CD4-positive, CD25-positive, alpha-beta regulatory T cell (primary cell): ENCODE measurements at regions not wholly inside any gene's neighbourhood (a gene's known extent, or its start where the extent isn't known, plus 50 kb on each side); places are given as distances from the start of the nearest gene placed in this dataset.

Source experiments
- ATAC-seq, 2 donors: fragments of 150-1000 bp; cut with Tn5 transposase; one replicate each; pipeline ENCODE4 v1.10.0; 2021; ENCODE audit warnings: low read depth in 2 of 2, moderate number of reproducible peaks in 2 of 2, moderate library complexity in 1 of 2
- DNase-seq, 3 donors: peaks; one replicate each; pipeline versions ENCODE4 v3.0.0 to v3.0.0-alpha.2; 2012 to 2022; ENCODE audit warnings: mixed read lengths in 1 of 3
- H3K27ac ChIP-seq: one replicate; pipeline ENCODE4 v1.7.0; 2013; ENCODE audit warnings: mild to moderate bottlenecking, low read length; ENCODE audit not compliant: insufficient read depth, poor library complexity, severe bottlenecking
- H3K27me3 ChIP-seq: one replicate; pipeline ENCODE4 v1.7.0; 2013; ENCODE audit warnings: low read length; ENCODE audit not compliant: control insufficient read depth, insufficient read depth
- H3K36me3 ChIP-seq: one replicate; pipeline ENCODE4 v1.7.0; 2013; ENCODE audit warnings: mild to moderate bottlenecking, low read length, moderate library complexity; ENCODE audit not compliant: control insufficient read depth, insufficient read depth
- H3K4me1 ChIP-seq: 2 replicates; pipeline ENCODE4 v1.7.0; 2013; ENCODE audit warnings: mild to moderate bottlenecking, low read length; ENCODE audit not compliant: insufficient read depth, control insufficient read depth, poor library complexity, severe bottlenecking
- H3K4me3 ChIP-seq: one replicate; pipeline ENCODE4 v1.7.0; 2013; ENCODE audit warnings: low read depth, mild to moderate bottlenecking, low read length, moderate library complexity
- H3K9me3 ChIP-seq, 2 experiments: 1 replicate in 1 of 2; 2 replicates in 1 of 2; pipeline ENCODE4 v1.7.0; 2013; ENCODE audit warnings: low read length in 2 of 2, mild to moderate bottlenecking in 1 of 2, moderate library complexity in 1 of 2; ENCODE audit not compliant: control insufficient read depth in 2 of 2
- H3K27ac Mint-ChIP-seq, 3 donors: one replicate each; pipeline ENCODE4 v1.8.0; 2020 to 2022; ENCODE audit warnings: mild to moderate bottlenecking in 3 of 3, mixed read lengths in 3 of 3, moderate library complexity in 2 of 3
- H3K27me3 Mint-ChIP-seq: one replicate; pipeline ENCODE4 v1.8.0; 2022; ENCODE audit warnings: mild to moderate bottlenecking, mixed read lengths
- H3K36me3 Mint-ChIP-seq: one replicate; pipeline ENCODE4 v1.8.0; 2020; ENCODE audit warnings: mixed read lengths
- H3K4me1 Mint-ChIP-seq, 4 donors: one replicate each; pipeline ENCODE4 v1.8.0; 2020 to 2022; ENCODE audit warnings: mixed read lengths in 4 of 4, mild to moderate bottlenecking in 1 of 4
- H3K4me3 Mint-ChIP-seq, 4 donors: one replicate each; pipeline ENCODE4 v1.8.0; 2020 to 2022; ENCODE audit warnings: mild to moderate bottlenecking in 4 of 4, mixed read lengths in 4 of 4, moderate library complexity in 3 of 4
- H3K9me3 Mint-ChIP-seq, 7 donors: one replicate each; pipeline ENCODE4 v1.8.0; 2020 to 2022; ENCODE audit warnings: mixed read lengths in 7 of 7, mild to moderate bottlenecking in 3 of 7, moderate library complexity in 2 of 7

GRCh38 chr2:71826826-71827523 lies 320.7 kb downstream of the CYP26B1 start:
- H3K36me3 Mint-ChIP-seq: no peaks in the 10 kb centered on the region
- Histone ChIP-seq H3K36me3 (no peaks in the 10 kb centered on the region), H3K27ac (no peak overlapping the region), H3K9me3 (no peaks in the 10 kb centered on the region), H3K4me3 (no peak overlapping the region), H3K27me3 (peaks cover 2% of the 10 kb centered on the region), H3K4me1 (no peaks in the 10 kb centered on the region)
- peaks cover 18% of the 10 kb centered on the region for H3K27me3 Mint-ChIP-seq
- H3K4me1 Mint-ChIP-seq: no peaks in the 10 kb centered on the region
- ATAC-seq (no peak), DNase-seq (no peak)
- H3K4me3 Mint-ChIP-seq: no peak overlapping the region
- H3K9me3 Mint-ChIP-seq: peaks cover 0 to 2% (median 0%) of the 10 kb centered on the region in 7 donors
- no peak overlapping the region for H3K27ac Mint-ChIP-seq

GRCh38 chr2:71826299-71826698 lies 321.4 kb downstream of the CYP26B1 start:
- H3K36me3 ChIP-seq: no peaks in the 10 kb centered on the region
- ATAC-seq: no peak
- Mint-ChIP-seq H3K36me3 (no peaks in the 10 kb centered on the region), H3K4me3 (no peak overlapping the region), H3K9me3 (peaks cover 0 to 2% (median 0%) of the 10 kb centered on the region in 7 donors), H3K4me1 (no peaks in the 10 kb centered on the region), H3K27ac (no peak overlapping the region), H3K27me3 (peaks cover 18% of the 10 kb centered on the region)
- H3K4me1 ChIP-seq: no peaks in the 10 kb centered on the region
- DNase-seq: no peak
- H3K27ac ChIP-seq: no peak overlapping the region
- no peak overlapping the region for H3K4me3 ChIP-seq
- no peaks in the 10 kb centered on the region for H3K9me3 ChIP-seq
- peaks cover 2% of the 10 kb centered on the region for H3K27me3 ChIP-seq

GRCh38 chr2:71824436-71824835 lies 323.2 kb downstream of the CYP26B1 start:
- Mint-ChIP-seq H3K36me3 (no peaks in the 10 kb centered on the region), H3K9me3 (peaks cover 0 to 2% (median 0%) of the 10 kb centered on the region in 7 donors), H3K27me3 (peaks cover 10% of the 10 kb centered on the region), H3K4me1 (no peaks in the 10 kb centered on the region), H3K4me3 (no peak overlapping the region), H3K27ac (no peak overlapping the region)
- ATAC-seq: no peak
- Histone ChIP-seq H3K36me3 (no peaks in the 10 kb centered on the region), H3K27me3 (peaks cover 2% of the 10 kb centered on the region), H3K27ac (no peak overlapping the region), H3K4me1 (no peaks in the 10 kb centered on the region), H3K4me3 (no peak overlapping the region), H3K9me3 (no peaks in the 10 kb centered on the region)
- DNase-seq: no peak

- no peaks in the 10 kb centered on the region for H3K4me1 Mint-ChIP-seq
- no peak for ATAC-seq
- no peak overlapping the region for H3K27ac ChIP-seq
These were observed 324.1 kb downstream of the CYP26B1 start for GRCh38 chr2:71823526-71823925.

GRCh38 chr2:71822463-71822862 lies 325.2 kb downstream of the CYP26B1 start:
- no peak overlapping the region for H3K27ac Mint-ChIP-seq

More at GRCh38 chr2:71823526-71823925, 324.1 kb downstream of the CYP26B1 start:
- Histone ChIP-seq H3K4me1 (no peaks in the 10 kb centered on the region), H3K36me3 (no peaks in the 10 kb centered on the region), H3K4me3 (no peak overlapping the region), H3K9me3 (no peaks in the 10 kb centered on the region), H3K27me3 (peaks cover 2% of the 10 kb centered on the region)
- no peak overlapping the region for H3K4me3 Mint-ChIP-seq
- H3K27ac Mint-ChIP-seq: no peak overlapping the region
- peaks cover 0 to 2% (median 0%) of the 10 kb centered on the region in 7 donors for H3K9me3 Mint-ChIP-seq
- DNase-seq: no peak
- H3K36me3 Mint-ChIP-seq: no peaks in the 10 kb centered on the region
- peaks cover 10% of the 10 kb centered on the region for H3K27me3 Mint-ChIP-seq

GRCh38 chr2:71821856-71822255 lies 325.8 kb downstream of the CYP26B1 start:
- Mint-ChIP-seq H3K27ac (no peak overlapping the region), H3K4me3 (no peak overlapping the region), H3K27me3 (peaks cover 10% of the 10 kb centered on the region), H3K9me3 (peaks cover 0 to 2% (median 0%) of the 10 kb centered on the region in 7 donors), H3K4me1 (no peaks in the 10 kb centered on the region), H3K36me3 (no peaks in the 10 kb centered on the region)
- Histone ChIP-seq H3K36me3 (no peaks in the 10 kb centered on the region), H3K9me3 (no peaks in the 10 kb centered on the region), H3K27ac (no peak overlapping the region), H3K4me1 (no peaks in the 10 kb centered on the region), H3K4me3 (no peak overlapping the region), H3K27me3 (peaks cover 2% of the 10 kb centered on the region)
- ATAC-seq (no peak), DNase-seq (no peak)

More at GRCh38 chr2:71822463-71822862, 325.2 kb downstream of the CYP26B1 start:
- ATAC-seq (no peak), DNase-seq (no peak)
- no peaks in the 10 kb centered on the region for H3K36me3 Mint-ChIP-seq
- peaks cover 2% of the 10 kb centered on the region for H3K27me3 ChIP-seq
- no peaks in the 10 kb centered on the region for H3K4me1 Mint-ChIP-seq
- no peaks in the 10 kb centered on the region for H3K36me3 ChIP-seq
- no peaks in the 10 kb centered on the region for H3K9me3 ChIP-seq
- H3K4me3 ChIP-seq: no peak overlapping the region
- H3K27ac ChIP-seq: no peak overlapping the region
- H3K27me3 Mint-ChIP-seq: peaks cover 10% of the 10 kb centered on the region
- no peaks in the 10 kb centered on the region for H3K4me1 ChIP-seq
- H3K4me3 Mint-ChIP-seq: no peak overlapping the region
- peaks cover 0 to 2% (median 0%) of the 10 kb centered on the region in 7 donors for H3K9me3 Mint-ChIP-seq

GRCh38 chr2:71816815-71817214 lies 330.8 kb downstream of the CYP26B1 start:
- no peak overlapping the region for H3K27ac ChIP-seq
- H3K4me1 ChIP-seq: no peaks in the 10 kb centered on the region
- ATAC-seq (no peak), DNase-seq (no peak)
- no peaks in the 10 kb centered on the region for H3K9me3 ChIP-seq
- H3K4me3 ChIP-seq: no peak overlapping the region
- no peaks in the 10 kb centered on the region for H3K27me3 ChIP-seq
- Mint-ChIP-seq H3K4me1 (no peaks in the 10 kb centered on the region), H3K9me3 (peaks cover 0 to 4% (median 0%) of the 10 kb centered on the region in 7 donors), H3K27ac (no peak overlapping the region), H3K36me3 (no peaks in the 10 kb centered on the region), H3K27me3 (no peaks in the 10 kb centered on the region), H3K4me3 (no peak overlapping the region)
- no peaks in the 10 kb centered on the region for H3K36me3 ChIP-seq
